GM12892 (cell line): ENCODE measurements at regions not wholly inside any gene's neighbourhood (a gene's known extent, or its start where the extent isn't known, plus 50 kb on each side); places are given as distances from the start of the nearest gene placed in this dataset.

ENCODE experiments used
- DNase-seq: peaks from one replicate; pipeline ENCODE4 v3.0.0; 2011; ENCODE audit not compliant: insufficient read length
- FAIRE-seq: peaks from 2 replicates; lab custom pipeline; 2011; peaks lifted over from hg19 to GRCh38; lab: Jason Lieb, UNC
- POLR2A ChIP-seq: IDR thresholded peaks from 2 replicates; pipeline ENCODE4 v1.6.1; 2011; ENCODE audit warnings: low read depth, low read length, control low read depth
- POLR2AphosphoS5 ChIP-seq: IDR thresholded peaks from 2 replicates; pipeline ENCODE4 v1.6.1; 2011; ENCODE audit warnings: low read depth, low read length, control low read depth
- TAF1 ChIP-seq: IDR thresholded peaks from 2 replicates; pipeline ENCODE4 v1.6.1; 2011; ENCODE audit warnings: low read depth, mild to moderate bottlenecking, control low read depth, low read length, borderline replicate concordance

DNA sequence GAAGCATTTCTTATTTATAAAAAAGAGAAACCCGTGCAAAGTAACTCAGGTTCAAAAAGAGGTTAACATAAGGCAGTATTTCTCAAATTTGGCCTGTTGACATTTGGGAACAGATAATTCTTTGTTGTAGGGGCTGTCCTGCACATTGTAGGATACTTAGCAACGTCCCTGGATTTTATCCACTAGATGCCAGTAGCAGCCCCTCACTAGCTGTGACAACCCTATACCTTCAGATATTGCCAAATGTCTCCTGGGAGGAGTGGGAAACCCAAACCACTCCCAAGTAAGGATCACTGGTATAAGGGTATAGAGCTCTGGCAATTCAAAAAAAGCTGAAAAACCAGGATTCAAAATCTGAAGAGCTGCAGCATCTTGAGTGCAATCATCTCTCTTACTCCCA is 202.3 kb upstream of the PRKCQ start:
- FAIRE-seq (no peak), DNase-seq (no peak)
- TF ChIP-seq POLR2AphosphoS5 (no peak), POLR2A (no peak), TAF1 (no peak)

DNA sequence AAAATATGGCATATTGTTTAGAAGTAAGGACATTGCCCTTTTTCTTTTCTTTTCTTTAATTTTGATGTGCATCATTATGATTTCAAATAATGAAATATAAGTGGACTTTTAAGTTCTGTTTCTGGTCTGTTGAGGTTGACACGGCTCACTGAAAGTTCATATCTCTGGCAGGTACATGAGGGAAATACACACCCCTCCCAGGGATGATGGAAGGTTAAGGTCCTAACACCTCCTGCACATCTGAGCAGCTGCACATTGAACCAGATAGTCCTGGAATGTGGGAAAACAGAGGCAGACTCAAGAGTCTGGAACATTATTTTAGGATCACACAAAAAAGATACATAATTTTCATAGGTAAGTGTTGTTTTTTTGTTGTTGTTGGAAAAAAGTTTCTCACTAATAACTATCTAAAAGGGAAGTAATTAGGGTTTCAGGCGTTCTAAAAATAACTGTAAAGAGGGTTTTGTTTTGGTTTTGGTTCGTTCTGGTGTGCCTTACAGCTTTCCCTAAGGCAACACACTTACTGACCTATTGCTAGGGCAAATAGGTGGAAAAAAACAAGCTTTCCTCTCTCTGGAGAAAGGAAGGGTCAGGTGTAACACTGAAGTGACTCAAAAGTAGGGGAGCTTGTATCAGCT is 201.2 kb upstream of the PRKCQ start:
- TF ChIP-seq TAF1 (no peak), POLR2AphosphoS5 (no peak), POLR2A (no peak)
- FAIRE-seq (no peak), DNase-seq (no peak)

DNA sequence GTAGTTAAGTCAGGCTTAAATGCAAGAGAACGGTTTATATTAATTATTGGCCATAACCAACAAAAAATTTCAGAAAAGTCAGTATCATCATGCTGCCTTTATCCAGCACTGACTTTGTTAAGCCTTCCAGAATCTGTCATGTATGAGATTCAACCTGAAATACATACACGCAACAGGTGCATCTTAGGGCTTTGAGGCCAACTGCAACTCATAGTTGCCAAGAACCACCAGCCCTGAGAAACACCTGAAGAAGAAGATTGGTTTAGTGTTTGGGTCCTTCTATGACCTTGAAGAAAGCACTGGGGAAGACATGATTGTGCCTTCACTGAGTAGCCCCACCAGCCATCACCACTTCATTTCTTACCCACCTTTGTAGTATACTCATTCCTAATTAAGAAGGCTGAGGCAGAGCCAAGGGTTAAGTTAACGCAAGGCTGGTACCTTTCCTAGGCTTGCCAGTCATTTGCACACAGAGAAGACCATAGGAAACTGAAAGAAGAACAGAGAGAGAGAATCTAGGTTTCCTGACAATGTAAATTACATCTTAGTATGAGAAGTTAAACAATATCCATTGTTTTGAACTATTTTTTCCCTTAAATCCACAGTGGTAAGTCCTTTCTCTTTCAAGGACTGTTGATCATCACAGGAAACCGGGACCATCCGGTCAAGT is 200.1 kb upstream of the PRKCQ start:
- TF ChIP-seq POLR2A, result no peak
- no peak for TF ChIP-seq POLR2AphosphoS5
- TF ChIP-seq TAF1, result no peak

DNA sequence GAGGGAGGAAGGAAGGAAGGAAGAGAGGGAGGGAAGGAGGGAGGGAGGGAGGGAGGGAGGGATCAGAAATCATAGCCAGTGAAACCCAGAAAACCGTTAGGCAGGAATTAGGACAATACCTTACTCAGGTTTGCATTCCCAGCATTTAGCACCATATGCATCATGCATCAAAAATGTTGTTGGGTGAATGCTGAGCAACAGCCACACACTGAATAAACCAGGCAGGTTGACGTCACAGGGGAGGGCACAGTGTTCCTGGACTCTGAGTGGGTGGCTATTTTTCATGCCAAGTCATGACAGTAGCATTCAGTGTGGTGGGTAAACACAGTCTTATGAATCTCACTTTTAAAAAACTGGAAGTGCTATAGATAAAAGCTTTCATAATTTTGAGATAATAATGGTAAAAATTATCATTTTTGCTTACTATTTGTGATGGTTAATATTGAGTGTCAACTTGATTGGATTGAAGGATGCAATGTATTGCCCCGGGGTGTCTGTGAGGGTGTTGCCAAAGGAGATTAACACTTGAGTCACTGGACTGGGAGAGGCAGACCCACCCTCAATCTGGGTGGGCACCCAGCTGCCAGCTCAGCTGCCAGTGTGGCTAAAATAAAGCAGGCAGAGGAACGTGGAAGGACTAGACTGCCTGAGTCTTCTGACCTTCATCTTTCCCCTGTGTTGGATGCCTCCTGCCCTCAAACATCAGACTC is 199.1 kb upstream of the PRKCQ start:
- FAIRE-seq (no peak), DNase-seq (no peak)
- TF ChIP-seq TAF1, result no peak
- TF ChIP-seq POLR2AphosphoS5, result no peak
- no peak for TF ChIP-seq POLR2A

More for the DNA sequence above, 200.1 kb upstream of the PRKCQ start:
- DNase-seq (no peak), FAIRE-seq (no peak)

DNA sequence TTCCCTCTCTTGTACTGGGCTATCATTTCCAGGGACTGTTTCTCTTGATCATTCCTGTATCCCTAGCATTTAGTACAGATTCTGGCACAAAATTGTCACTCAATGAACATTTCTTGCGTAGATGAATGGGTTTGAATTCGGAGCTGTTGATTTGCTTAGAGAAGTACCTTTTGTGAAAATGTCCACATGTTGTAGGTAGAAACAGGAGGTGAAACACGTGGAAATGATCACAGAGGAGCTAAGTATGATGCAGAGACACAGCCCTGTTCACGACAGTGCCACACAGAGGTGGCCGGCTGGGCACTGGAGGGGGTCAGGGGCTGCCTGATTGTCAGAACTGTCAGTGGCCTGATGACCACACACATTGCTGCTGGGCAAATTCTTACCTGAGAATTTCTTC is 196.1 kb upstream of the PRKCQ start:
- FAIRE-seq (no peak), DNase-seq (no peak)
- TF ChIP-seq TAF1, result no peak
- TF ChIP-seq POLR2AphosphoS5, result no peak
- no peak for TF ChIP-seq POLR2A

DNA sequence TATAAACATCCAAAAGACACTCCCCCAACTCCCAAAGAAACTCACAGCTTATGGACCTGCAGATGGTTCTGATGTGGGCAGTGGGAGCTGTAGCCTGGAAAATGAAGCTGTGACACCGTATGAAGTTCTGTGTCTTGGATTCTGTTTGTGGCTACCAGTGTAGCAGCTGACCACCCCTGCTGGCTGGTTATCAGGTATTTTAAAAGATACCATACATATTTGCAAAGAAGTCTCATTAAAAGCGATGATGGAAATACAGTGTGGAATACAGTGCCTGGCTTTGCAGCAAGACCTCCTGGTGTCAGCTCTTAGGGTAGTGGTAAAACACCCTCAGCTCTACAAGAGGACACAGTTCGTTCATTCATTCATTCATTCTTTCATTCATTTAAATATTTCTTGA is 194.3 kb upstream of the PRKCQ start:
- no peak for DNase-seq
- no peak for FAIRE-seq
- TF ChIP-seq TAF1 (no peak), POLR2AphosphoS5 (no peak), POLR2A (no peak)

DNA sequence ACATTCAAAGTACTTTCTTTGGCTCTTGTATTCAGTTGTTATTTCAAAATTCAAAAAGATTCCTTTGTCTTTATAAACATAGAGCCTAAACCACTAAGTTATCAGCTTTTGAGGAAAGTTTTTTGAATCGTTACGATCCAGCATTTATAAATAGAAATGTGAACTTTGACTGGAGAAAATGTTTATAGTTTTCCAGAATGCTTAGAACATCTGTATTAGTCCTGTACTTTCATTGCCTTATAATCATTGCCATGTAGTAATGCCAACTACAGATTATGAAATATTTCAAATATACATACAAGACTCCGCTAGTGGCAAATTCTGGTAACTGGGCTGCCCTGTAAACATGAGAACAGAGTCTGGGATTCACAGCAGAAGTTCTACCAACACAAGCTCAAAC is 191.3 kb upstream of the PRKCQ start:
- DNase-seq (no peak), FAIRE-seq (no peak)
- no peak for TF ChIP-seq TAF1
- TF ChIP-seq POLR2A, result no peak
- TF ChIP-seq POLR2AphosphoS5, result no peak

DNA sequence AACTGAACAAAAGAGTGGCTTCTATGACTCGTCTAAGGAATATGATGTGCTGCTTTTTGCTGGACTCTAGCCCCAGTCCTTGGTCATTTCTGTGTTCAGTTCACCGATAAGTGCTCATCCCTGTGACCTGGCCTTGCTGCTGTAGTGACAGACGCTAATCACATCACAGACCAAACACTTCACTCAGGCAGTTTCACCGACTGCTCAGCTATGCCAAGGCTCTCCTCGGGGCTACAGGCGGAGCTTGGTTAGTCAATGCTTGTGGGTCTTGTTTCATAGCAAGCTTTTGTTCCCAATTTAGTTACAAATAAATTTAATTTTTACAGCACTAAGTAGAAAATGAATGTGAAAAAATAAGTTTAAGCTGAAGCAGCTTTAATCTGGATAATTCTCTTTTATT is 190.8 kb upstream of the PRKCQ start:
- no peak for TF ChIP-seq TAF1
- no peak for TF ChIP-seq POLR2A
- TF ChIP-seq POLR2AphosphoS5, result no peak
- DNase-seq (no peak), FAIRE-seq (no peak)

DNA sequence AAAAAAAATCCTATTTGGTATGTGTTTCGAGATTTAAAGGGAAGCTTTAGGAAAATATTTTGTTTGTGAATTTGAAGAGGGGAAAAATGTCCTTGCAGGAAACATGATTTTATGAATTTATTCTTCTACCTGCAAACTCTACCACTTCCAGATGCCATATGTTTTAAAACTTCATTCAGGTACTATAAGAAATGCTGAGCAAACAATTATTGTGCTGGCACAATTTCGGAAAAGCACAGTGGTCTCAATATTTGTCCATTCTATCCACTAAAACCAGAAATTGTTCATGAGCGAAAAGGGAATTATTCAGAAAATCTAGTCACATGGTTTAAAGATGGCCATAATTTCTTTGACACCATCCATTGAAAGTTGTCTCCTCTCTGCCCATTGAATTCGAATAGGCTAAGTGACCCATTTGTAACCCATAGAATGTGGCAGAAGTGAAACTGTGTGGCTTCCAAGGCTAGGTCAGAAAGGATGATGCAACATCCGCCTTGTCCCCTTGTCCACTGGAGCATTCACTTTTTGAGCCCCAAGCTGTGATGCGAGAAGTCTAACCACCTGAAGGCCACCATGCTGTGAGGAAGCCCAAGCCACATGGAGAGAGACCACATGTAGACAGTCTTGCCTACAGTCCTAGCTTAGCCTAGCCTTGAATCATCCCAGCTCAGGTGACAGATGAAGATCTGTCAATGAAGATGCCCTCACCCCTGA is 189.8 kb upstream of the PRKCQ start:
- FAIRE-seq (no peak), DNase-seq (no peak)
- TF ChIP-seq POLR2AphosphoS5 (no peak), TAF1 (no peak), POLR2A (no peak)

DNA sequence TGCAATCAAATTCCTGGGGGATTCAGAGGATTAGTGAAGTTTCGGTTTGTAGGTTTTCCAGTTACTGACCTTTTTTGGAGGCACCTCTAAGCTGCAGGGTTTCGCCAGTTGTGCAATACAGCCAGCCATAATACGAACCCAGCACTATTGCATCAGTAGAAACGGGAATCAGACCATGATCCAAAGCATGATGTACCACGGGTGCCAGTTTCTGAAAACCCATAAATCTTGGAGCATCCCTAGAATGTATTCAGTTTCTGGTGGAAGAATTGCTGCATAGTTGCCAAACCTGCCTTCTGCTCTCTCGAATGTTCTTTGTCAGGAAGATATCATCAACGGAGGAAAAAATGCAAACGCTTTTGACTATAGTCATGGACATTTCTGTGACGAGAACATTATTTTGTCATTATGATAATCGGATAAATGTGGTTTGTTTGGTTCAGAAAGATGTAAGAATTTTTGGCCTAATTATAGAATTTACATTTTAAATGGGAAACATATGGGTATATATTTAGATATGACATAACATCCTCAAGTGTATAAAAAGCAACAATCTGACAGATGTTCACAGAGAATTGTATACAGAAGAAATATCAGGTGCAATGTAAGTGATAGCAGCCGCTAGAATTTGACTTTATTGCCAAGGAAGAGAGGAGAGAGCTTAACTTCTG is 186.2 kb upstream of the PRKCQ start:
- FAIRE-seq, result no peak
- no peak for DNase-seq
- TF ChIP-seq POLR2A, result no peak
- TF ChIP-seq TAF1, result no peak
- TF ChIP-seq POLR2AphosphoS5, result no peak

DNA sequence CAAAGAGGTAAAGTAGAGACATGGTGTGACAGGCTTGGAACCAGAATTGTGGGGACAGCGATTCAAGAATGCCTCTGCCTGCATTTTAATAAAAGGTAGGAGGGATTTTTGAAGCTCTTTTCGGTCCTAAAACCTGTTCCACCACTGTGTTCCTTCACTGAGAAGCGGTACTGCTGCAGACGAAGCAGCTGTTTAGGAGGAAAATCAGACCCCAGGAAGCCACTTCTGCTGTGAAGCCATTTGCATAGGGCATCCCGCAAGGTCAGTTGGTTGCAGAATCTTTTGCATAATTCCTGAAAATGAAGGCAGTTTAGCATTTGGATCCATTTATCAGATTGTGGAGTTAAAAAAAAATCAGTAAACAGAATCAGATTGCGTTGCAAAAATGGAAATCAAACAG is 183.3 kb upstream of the PRKCQ start:
- DNase-seq (no peak), FAIRE-seq (no peak)
- no peak for TF ChIP-seq POLR2AphosphoS5
- no peak for TF ChIP-seq TAF1
- no peak for TF ChIP-seq POLR2A

DNA sequence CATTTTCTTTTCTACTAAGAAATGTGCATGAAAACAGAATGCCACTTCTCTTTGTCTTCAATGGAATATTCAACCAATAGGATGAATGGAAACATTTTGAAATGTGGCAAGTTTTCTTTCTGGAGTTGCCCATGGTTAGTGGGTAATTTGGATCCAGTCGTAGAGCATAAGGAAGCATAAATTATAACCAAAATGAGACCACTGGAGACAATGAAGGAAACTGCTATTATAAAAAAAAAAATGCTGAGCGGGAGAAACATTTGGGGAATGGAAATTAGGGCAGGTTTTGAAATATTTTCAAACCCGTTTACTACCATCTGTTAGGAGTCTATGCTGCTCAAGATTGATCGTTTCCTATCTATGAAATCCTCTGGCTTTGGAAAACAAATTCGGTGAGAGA is 182.9 kb upstream of the PRKCQ start:
- FAIRE-seq, result no peak
- no peak for TF ChIP-seq TAF1
- TF ChIP-seq POLR2AphosphoS5, result no peak
- no peak for TF ChIP-seq POLR2A

More for the DNA sequence above, 182.9 kb upstream of the PRKCQ start:
- no peak for DNase-seq
